ENCODE measurements at regions not wholly inside any gene's neighbourhood (a gene's known extent, or its start where the extent isn't known, plus 50 kb on each side); places are given as distances from the start of the nearest gene placed in this dataset.

- TF ChIP-seq GABPA (IDR thresholded peaks at IDR 0.05; ENCODE audit: borderline replicate concordance, insufficient read depth, low read length) (no peak), PHF8 (conservative IDR thresholded peaks at IDR 0.05; ENCODE audit: low read depth, low read length) (no peak), FOSL1 (IDR thresholded peaks at IDR 0.05; ENCODE audit: insufficient read depth, low read depth, low read length) (no peak), SIRT6 (IDR thresholded peaks at IDR 0.05; ENCODE audit: low read length) (no peak), CBX5 (IDR thresholded peaks at IDR 0.05; ENCODE audit: low read depth, low read length) (no peak)
Observed at GRCh38 chr4:164210377-164210776, 543.6 kb upstream of the SMIM31 start (continued).

Measured in H1 (cell line).